SK-N-SH (cell line): ENCODE measurements at regions not wholly inside any gene's neighbourhood (a gene's known extent, or its start where the extent isn't known, plus 50 kb on each side); places are given as distances from the start of the nearest gene placed in this dataset.

Source experiments
- CTCF ChIA-PET: fragments of 300-600, 350-600 bp; formaldehyde crosslinking; extraction: SDS; loops from one replicate; lab custom pipeline; 2021; lab: Yijun Ruan, JAX
- POLR2A ChIA-PET: fragments of 350-600 bp; sonication (Branson Sonifier 250); formaldehyde crosslinking; extraction: SDS; loops from one replicate; lab custom pipeline; 2020; ENCODE audit warnings: antibody characterized with exemption, inconsistent platforms; lab: Yijun Ruan, JAX
- DNase-seq: peaks from one replicate; pipeline ENCODE4 v3.0.0; 2012
- H2AFZ ChIP-seq: fragments of 200-600 bp; sonication (generic); 2 replicates; pipeline ENCODE4 v1.8.1; 2016; ENCODE audit warnings: antibody characterized with exemption, mild to moderate bottlenecking, low read depth
- H3F3A ChIP-seq: fragments of 200-600 bp; sonication (generic); replicated peaks from 2 replicates; pipeline ENCODE3; 2016; ENCODE audit warnings: antibody characterized with exemption, mild to moderate bottlenecking; ENCODE audit not compliant: insufficient read depth
- H3K27ac ChIP-seq, 2 experiments: fragments of 200-500 bp in 1 of 2; fragments of 200-600 bp in 1 of 2; sonication (Bioruptor generic) in 1 of 2; sonication (generic), shearing (Covaris generic) in 1 of 2; 2 replicates each; pipeline versions ENCODE4 v1.5.1 to v1.6.1; 2014 to 2016; ENCODE audit warnings: low read depth in 2 of 2, inconsistent platforms in 1 of 2, low read length in 1 of 2, mild to moderate bottlenecking in 1 of 2, mixed read lengths in 1 of 2
- H3K27me3 ChIP-seq: fragments of 200-600 bp; sonication (generic), shearing (Covaris generic); 2 replicates; pipeline ENCODE4 v1.6.1; 2016; ENCODE audit warnings: mixed run types; ENCODE audit not compliant: insufficient read depth
- H3K36me3 ChIP-seq, 2 experiments: fragments of 200-500 bp in 1 of 2; fragments of 200-600 bp in 1 of 2; sonication (Bioruptor generic) in 1 of 2; sonication (generic) in 1 of 2; replicated peaks in 1 of 2; 2 replicates each; pipeline versions ENCODE3 to v1.5.1; 2014 to 2016; ENCODE audit warnings: low read length in 1 of 2, mild to moderate bottlenecking in 1 of 2; ENCODE audit not compliant: insufficient read depth in 2 of 2, control insufficient read depth in 1 of 2
- H3K4me1 ChIP-seq, 2 experiments: fragments of 200-500 bp in 1 of 2; fragments of 200-600 bp in 1 of 2; sonication (Bioruptor generic) in 1 of 2; sonication (generic), shearing (Covaris generic) in 1 of 2; 2 replicates each; pipeline versions ENCODE4 v1.5.1 to v1.6.1; 2014 to 2016; ENCODE audit warnings: low read depth in 1 of 2, low read length in 1 of 2, mixed run types in 1 of 2; ENCODE audit not compliant: insufficient read depth in 2 of 2, control insufficient read depth in 1 of 2
- H3K4me2 ChIP-seq: fragments of 200-600 bp; sonication (generic), shearing (Covaris generic); 2 replicates; pipeline ENCODE4 v1.6.1; 2017; ENCODE audit warnings: mixed run types
- H3K4me3 ChIP-seq, 2 experiments: fragments of 200-500 bp in 1 of 2; fragments of 200-600 bp in 1 of 2; sonication (Bioruptor generic) in 1 of 2; sonication (generic), shearing (Covaris generic) in 1 of 2; 2 replicates each; pipeline versions ENCODE4 v1.5.1 to v1.8.1; 2014 to 2016; ENCODE audit warnings: low read depth in 2 of 2, inconsistent platforms in 1 of 2, low read length in 1 of 2, mild to moderate bottlenecking in 1 of 2, mixed read lengths in 1 of 2, moderate library complexity in 1 of 2
- H3K79me2 ChIP-seq: fragments of 200-600 bp; sonication (generic); 2 replicates; pipeline ENCODE4 v1.8.1; 2017; ENCODE audit warnings: mild to moderate bottlenecking; ENCODE audit not compliant: insufficient read depth
- H3K9ac ChIP-seq: fragments of 200-600 bp; sonication (generic); 2 replicates; pipeline ENCODE4 v1.6.1; 2017; ENCODE audit warnings: mixed run types
- H3K9me2 ChIP-seq: fragments of 200-600 bp; sonication (generic); 2 replicates; pipeline ENCODE4 v1.6.1; 2017; ENCODE audit warnings: mixed run types
- H3K9me3 ChIP-seq: fragments of 200-600 bp; sonication (generic); 2 replicates; pipeline ENCODE4 v1.6.1; 2017; ENCODE audit warnings: mixed run types, mild to moderate bottlenecking, moderate library complexity
- H4K20me1 ChIP-seq: fragments of 200-600 bp; sonication (generic); 2 replicates; pipeline ENCODE4 v1.6.1; 2017; ENCODE audit warnings: mild to moderate bottlenecking, mixed run types; ENCODE audit not compliant: insufficient read depth
- EZH2phosphoT487 ChIP-seq: fragments of 200-600 bp; sonication (generic); IDR thresholded peaks from 2 replicates; pipeline ENCODE4 v1.6.1; 2017; ENCODE audit warnings: low read depth, mixed run types, mild to moderate bottlenecking, antibody characterized with exemption, moderate library complexity, borderline replicate concordance
- FOXJ3 ChIP-seq: sonication (generic); formaldehyde crosslinking; IDR thresholded peaks from 2 replicates; pipeline ENCODE4 v1.5.1; 2020; ENCODE audit warnings: mild to moderate bottlenecking, missing genetic modification reagents
- GABPA ChIP-seq: IDR thresholded peaks from 2 replicates; pipeline ENCODE4 v1.4.0; 2012; ENCODE audit warnings: low read depth, mild to moderate bottlenecking
- GATA2 ChIP-seq: sonication (generic); formaldehyde crosslinking; IDR thresholded peaks from 2 replicates; pipeline ENCODE4 v1.5.0; 2020; ENCODE audit warnings: mild to moderate bottlenecking, missing genetic modification reagents
- MEF2A ChIP-seq: IDR thresholded peaks from 2 replicates; pipeline ENCODE4 v1.4.0; 2012; ENCODE audit warnings: low read depth, borderline replicate concordance
- NFIC ChIP-seq: IDR thresholded peaks from 2 replicates; pipeline ENCODE4 v1.4.0; 2012; ENCODE audit warnings: borderline replicate concordance
- NRF1 ChIP-seq: IDR thresholded peaks from 2 replicates; pipeline ENCODE4 v1.6.1; 2012; ENCODE audit warnings: low read depth, mild to moderate bottlenecking, low read length
- POLR2AphosphoS5 ChIP-seq: IDR thresholded peaks from 2 replicates; pipeline ENCODE4 v1.6.1; 2012; ENCODE audit warnings: low read depth, low read length
- RAD21 ChIP-seq: IDR thresholded peaks from 2 replicates; pipeline ENCODE4 v1.6.1; 2012; ENCODE audit warnings: mild to moderate bottlenecking, low read length
- RCOR1 ChIP-seq: fragments of 150-350 bp; IDR thresholded peaks from 2 replicates; pipeline ENCODE4 v1.6.1; 2017; ENCODE audit warnings: antibody characterized with exemption, low read length
- RXRA ChIP-seq: IDR thresholded peaks from 2 replicates; pipeline ENCODE4 v1.4.0; 2012; ENCODE audit warnings: low read depth, mild to moderate bottlenecking, borderline replicate concordance
- SIN3A ChIP-seq: IDR thresholded peaks from 2 replicates; pipeline ENCODE4 v1.6.1; 2012; ENCODE audit warnings: low read depth, mild to moderate bottlenecking, low read length, moderate library complexity, borderline replicate concordance
- SMC3 ChIP-seq: IDR thresholded peaks from 2 replicates; pipeline ENCODE4 v1.6.1; 2012; ENCODE audit warnings: low read depth, low read length, improper control_type of control experiment
- TAF1 ChIP-seq: IDR thresholded peaks from 2 replicates; pipeline ENCODE4 v1.6.1; 2012; ENCODE audit warnings: low read depth, mild to moderate bottlenecking, low read length, moderate library complexity, borderline replicate concordance
- TCF12 ChIP-seq: IDR thresholded peaks from 2 replicates; pipeline ENCODE4 v1.4.0; 2012
- YY1 ChIP-seq: IDR thresholded peaks from 2 replicates; pipeline ENCODE4 v1.4.0; 2012; ENCODE audit warnings: low read depth, mild to moderate bottlenecking
- WGBS: methylation state at CpG from one replicate; pipeline ENCODE4 v1.1.6; 2017; ENCODE audit warnings: low lambda C conversion rate; 5-methylcytosine and 5-hydroxymethylcytosine counted together
- TF ChIP-seq, protein P1 (sequence below): fragments of 150-350 bp; IDR thresholded peaks from 2 replicates; pipeline ENCODE4 v1.6.1; 2016; ENCODE audit warnings: mild to moderate bottlenecking, low read depth, low read length
- TF ChIP-seq, protein P2 (sequence below): fragments of 150-350 bp; IDR thresholded peaks from 2 replicates; pipeline ENCODE4 v1.6.1; 2017; ENCODE audit warnings: antibody characterized with exemption, low read length, low read depth, borderline replicate concordance
- TF ChIP-seq, protein P3 (sequence below): IDR thresholded peaks from 2 replicates; pipeline ENCODE4 v1.4.0; 2012; ENCODE audit warnings: low read depth, borderline replicate concordance
- TF ChIP-seq, protein P4 (sequence below): IDR thresholded peaks from 2 replicates; pipeline ENCODE4; 2012

DNA sequence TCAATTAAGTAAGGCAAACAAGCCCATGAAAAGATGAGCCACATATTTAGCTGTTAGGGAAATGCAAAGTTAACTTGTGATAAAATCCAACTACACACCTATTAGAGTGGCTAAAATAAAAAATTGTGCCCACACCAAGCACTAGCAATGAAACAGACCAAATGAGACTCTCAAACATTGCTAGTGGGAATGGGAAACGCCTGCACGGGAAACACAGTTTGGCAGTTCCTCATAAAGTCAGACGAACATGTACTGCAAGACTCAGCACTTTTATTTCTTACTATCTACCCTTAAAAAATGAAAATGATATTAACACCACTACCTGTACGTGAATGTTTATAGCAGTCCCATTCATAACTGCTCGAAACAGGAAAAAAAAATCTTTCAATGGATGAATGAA is 392.1 kb upstream of the NOX3 start (continued):
- TF ChIP-seq YY1 (no peak), RXRA (no peak), POLR2AphosphoS5 (no peak), GATA2 (CRISPR knock-in tag) (no peak), GABPA (no peak), SIN3A (no peak), RCOR1 (no peak), MEF2A (no peak), SMC3 (no peak), TCF12 (no peak), NFIC (no peak)
- TF ChIP-seq, protein P1, sequence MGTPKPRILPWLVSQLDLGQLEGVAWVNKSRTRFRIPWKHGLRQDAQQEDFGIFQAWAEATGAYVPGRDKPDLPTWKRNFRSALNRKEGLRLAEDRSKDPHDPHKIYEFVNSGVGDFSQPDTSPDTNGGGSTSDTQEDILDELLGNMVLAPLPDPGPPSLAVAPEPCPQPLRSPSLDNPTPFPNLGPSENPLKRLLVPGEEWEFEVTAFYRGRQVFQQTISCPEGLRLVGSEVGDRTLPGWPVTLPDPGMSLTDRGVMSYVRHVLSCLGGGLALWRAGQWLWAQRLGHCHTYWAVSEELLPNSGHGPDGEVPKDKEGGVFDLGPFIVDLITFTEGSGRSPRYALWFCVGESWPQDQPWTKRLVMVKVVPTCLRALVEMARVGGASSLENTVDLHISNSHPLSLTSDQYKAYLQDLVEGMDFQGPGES, result no peak
- TF ChIP-seq, protein P2, sequence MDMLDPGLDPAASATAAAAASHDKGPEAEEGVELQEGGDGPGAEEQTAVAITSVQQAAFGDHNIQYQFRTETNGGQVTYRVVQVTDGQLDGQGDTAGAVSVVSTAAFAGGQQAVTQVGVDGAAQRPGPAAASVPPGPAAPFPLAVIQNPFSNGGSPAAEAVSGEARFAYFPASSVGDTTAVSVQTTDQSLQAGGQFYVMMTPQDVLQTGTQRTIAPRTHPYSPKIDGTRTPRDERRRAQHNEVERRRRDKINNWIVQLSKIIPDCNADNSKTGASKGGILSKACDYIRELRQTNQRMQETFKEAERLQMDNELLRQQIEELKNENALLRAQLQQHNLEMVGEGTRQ, result no peak

DNA sequence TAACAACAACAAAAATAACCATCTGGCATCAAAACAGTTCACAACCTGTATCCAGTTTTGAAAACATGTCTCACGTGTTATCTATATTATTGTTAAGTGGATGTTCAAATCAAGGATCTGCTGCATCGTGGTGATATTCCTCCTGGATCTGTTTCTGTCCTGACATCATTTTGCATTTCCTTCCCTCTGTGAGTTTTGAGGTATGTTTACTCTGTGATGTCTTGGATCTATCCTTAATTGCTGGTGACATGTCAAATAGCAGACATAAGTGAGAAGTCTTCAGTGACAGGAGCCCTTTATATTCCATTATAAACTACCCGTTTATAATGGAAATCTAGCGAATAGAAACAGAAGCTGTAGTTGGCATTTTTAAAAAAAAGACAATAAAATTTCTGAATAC is 381.8 kb upstream of the NOX3 start:
- CTCF ChIA-PET, result interaction anchor here (0.6 kb wide), 1 partner anchor 23 kb away, joined by 3 read pairs; no protein-coding TSS in a partner anchor
- POLR2A ChIA-PET, result no interaction called here
- Histone ChIP-seq H3K9ac (no peak overlapping the region), H3K27ac (no peak overlapping the region), H3K79me2 (no peaks in the 10 kb centered on the region), H3K9me3 (no peaks in the 10 kb centered on the region), H3F3A (no peaks in the 10 kb centered on the region), H3K4me1 (no peaks in the 10 kb centered on the region), H3K4me2 (no peak overlapping the region), H3K27me3 (no peaks in the 10 kb centered on the region), H3K4me3 (no peak overlapping the region), H3K9me2 (no peaks in the 10 kb centered on the region), H2AFZ (no peak overlapping the region), H4K20me1 (no peaks in the 10 kb centered on the region), H3K36me3 (no peaks in the 10 kb centered on the region)
- DNase-seq, result no peak
- TF ChIP-seq EZH2phosphoT487, result no peak
- no peak for TF ChIP-seq TAF1
- TF ChIP-seq, protein P3, sequence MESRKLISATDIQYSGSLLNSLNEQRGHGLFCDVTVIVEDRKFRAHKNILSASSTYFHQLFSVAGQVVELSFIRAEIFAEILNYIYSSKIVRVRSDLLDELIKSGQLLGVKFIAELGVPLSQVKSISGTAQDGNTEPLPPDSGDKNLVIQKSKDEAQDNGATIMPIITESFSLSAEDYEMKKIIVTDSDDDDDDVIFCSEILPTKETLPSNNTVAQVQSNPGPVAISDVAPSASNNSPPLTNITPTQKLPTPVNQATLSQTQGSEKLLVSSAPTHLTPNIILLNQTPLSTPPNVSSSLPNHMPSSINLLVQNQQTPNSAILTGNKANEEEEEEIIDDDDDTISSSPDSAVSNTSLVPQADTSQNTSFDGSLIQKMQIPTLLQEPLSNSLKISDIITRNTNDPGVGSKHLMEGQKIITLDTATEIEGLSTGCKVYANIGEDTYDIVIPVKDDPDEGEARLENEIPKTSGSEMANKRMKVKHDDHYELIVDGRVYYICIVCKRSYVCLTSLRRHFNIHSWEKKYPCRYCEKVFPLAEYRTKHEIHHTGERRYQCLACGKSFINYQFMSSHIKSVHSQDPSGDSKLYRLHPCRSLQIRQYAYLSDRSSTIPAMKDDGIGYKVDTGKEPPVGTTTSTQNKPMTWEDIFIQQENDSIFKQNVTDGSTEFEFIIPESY, result no peak
- TF ChIP-seq, protein P1, result no peak
- no peak for TF ChIP-seq RAD21
- TF ChIP-seq NRF1, result no peak
- TF ChIP-seq FOXJ3 (CRISPR knock-in tag), result no peak
- no peak for TF ChIP-seq RXRA
- TF ChIP-seq, protein P4, sequence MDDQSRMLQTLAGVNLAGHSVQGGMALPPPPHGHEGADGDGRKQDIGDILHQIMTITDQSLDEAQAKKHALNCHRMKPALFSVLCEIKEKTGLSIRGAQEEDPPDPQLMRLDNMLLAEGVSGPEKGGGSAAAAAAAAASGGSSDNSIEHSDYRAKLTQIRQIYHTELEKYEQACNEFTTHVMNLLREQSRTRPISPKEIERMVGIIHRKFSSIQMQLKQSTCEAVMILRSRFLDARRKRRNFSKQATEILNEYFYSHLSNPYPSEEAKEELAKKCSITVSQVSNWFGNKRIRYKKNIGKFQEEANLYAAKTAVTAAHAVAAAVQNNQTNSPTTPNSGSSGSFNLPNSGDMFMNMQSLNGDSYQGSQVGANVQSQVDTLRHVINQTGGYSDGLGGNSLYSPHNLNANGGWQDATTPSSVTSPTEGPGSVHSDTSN, result no peak
- no peak for TF ChIP-seq NFIC
- no peak for TF ChIP-seq MEF2A
- WGBS, result 87% methylated on average over 4 of the region's 4 CpGs
